PC-3 (cell line): ENCODE measurements at regions not wholly inside any gene's neighbourhood (a gene's known extent, or its start where the extent isn't known, plus 50 kb on each side); places are given as distances from the start of the nearest gene placed in this dataset.

ENCODE experiments used
- EZH2phosphoT487 ChIP-seq: fragments of 300-600 bp; sonication (generic); IDR thresholded peaks from 2 replicates; pipeline ENCODE4 v1.6.1; 2018; ENCODE audit warnings: mild to moderate bottlenecking, antibody characterized with exemption, low read length, borderline replicate concordance
- TF ChIP-seq, protein P1 (sequence below): fragments of 300-600 bp; sonication (generic); conservative IDR thresholded peaks from 2 replicates; pipeline ENCODE4 v1.5.1; 2017; ENCODE audit warnings: antibody characterized with exemption, low read depth, mild to moderate bottlenecking, low read length

- TF ChIP-seq EZH2phosphoT487 = no peak
- TF ChIP-seq, protein P1, sequence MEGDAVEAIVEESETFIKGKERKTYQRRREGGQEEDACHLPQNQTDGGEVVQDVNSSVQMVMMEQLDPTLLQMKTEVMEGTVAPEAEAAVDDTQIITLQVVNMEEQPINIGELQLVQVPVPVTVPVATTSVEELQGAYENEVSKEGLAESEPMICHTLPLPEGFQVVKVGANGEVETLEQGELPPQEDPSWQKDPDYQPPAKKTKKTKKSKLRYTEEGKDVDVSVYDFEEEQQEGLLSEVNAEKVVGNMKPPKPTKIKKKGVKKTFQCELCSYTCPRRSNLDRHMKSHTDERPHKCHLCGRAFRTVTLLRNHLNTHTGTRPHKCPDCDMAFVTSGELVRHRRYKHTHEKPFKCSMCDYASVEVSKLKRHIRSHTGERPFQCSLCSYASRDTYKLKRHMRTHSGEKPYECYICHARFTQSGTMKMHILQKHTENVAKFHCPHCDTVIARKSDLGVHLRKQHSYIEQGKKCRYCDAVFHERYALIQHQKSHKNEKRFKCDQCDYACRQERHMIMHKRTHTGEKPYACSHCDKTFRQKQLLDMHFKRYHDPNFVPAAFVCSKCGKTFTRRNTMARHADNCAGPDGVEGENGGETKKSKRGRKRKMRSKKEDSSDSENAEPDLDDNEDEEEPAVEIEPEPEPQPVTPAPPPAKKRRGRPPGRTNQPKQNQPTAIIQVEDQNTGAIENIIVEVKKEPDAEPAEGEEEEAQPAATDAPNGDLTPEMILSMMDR = no peak
These were observed 90.6 kb upstream of the LRIG3 start for GRCh38 chr12:59010941-59011340.
